ENCODE measurements at regions not wholly inside any gene's neighbourhood (a gene's known extent, or its start where the extent isn't known, plus 50 kb on each side); places are given as distances from the start of the nearest gene placed in this dataset.

DNA sequence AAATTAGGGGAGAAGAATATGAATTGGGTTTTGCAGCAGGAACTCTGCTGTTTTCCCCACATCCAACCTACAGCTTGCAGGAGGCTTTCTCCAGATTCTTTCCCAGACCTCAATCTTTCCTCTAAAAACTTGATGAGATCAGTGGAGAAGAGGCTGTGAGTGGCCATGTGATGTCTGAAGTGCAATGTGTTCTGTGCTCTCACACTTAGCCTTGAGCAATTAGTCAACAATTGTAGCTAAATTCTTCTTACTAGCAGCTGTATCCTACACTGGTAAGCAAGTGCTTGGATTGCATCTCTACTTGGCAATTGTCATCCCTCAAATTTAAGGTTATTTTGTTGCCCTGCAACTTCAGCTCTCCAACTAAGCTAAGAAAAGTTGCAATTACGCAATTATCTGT, 807.3 kb upstream of the RGS18 start:
- TF ChIP-seq, protein P1, sequence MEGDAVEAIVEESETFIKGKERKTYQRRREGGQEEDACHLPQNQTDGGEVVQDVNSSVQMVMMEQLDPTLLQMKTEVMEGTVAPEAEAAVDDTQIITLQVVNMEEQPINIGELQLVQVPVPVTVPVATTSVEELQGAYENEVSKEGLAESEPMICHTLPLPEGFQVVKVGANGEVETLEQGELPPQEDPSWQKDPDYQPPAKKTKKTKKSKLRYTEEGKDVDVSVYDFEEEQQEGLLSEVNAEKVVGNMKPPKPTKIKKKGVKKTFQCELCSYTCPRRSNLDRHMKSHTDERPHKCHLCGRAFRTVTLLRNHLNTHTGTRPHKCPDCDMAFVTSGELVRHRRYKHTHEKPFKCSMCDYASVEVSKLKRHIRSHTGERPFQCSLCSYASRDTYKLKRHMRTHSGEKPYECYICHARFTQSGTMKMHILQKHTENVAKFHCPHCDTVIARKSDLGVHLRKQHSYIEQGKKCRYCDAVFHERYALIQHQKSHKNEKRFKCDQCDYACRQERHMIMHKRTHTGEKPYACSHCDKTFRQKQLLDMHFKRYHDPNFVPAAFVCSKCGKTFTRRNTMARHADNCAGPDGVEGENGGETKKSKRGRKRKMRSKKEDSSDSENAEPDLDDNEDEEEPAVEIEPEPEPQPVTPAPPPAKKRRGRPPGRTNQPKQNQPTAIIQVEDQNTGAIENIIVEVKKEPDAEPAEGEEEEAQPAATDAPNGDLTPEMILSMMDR (IDR thresholded peaks at IDR 0.05; ENCODE audit: unreplicated experiment) = no peak
- no peaks in the 10 kb centered on the region for H3K27me3 Mint-ChIP-seq (ENCODE audit: low read depth)
- H3K4me1 Mint-ChIP-seq = peaks cover 4% of the 10 kb centered on the region
- no peaks in the 10 kb centered on the region for H3K9me3 Mint-ChIP-seq
- H3K4me3 Mint-ChIP-seq = no peak overlapping the region
- H3K27ac Mint-ChIP-seq = no peak overlapping the region
- H3K36me3 Mint-ChIP-seq = no peaks in the 10 kb centered on the region
- DNase-seq (ENCODE audit: low spot score in 2 of 2, unreplicated experiment in 2 of 2) = no peak

DNA sequence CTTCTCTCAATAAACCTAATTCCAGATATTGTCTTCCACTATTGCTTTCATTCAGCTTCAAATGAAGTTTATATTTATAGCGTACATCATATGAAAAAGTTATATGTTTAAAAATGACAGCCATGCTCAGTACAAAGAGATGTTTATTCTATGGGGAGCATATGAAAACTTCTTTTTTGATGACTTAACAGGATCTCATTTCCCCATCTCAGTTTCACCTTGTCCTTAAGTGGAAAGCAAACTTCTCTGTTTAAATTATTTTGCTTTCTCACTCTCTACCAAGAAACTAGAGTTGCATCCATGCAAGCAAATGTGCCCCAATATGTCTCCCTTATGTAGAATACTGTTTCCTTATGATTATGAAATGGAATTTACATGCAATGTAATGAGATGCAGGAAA, 799.5 kb upstream of the RGS18 start:
- TF ChIP-seq, protein P1 (IDR thresholded peaks at IDR 0.05; ENCODE audit: unreplicated experiment) = no peak
- Mint-ChIP-seq H3K27me3 (ENCODE audit: low read depth) (no peaks in the 10 kb centered on the region), H3K9me3 (peaks cover 7% of the 10 kb centered on the region), H3K4me1 (no peaks in the 10 kb centered on the region), H3K27ac (no peak overlapping the region), H3K4me3 (no peak overlapping the region), H3K36me3 (no peaks in the 10 kb centered on the region)
- DNase-seq (ENCODE audit: low spot score in 2 of 2, unreplicated experiment in 2 of 2) = no peak

DNA sequence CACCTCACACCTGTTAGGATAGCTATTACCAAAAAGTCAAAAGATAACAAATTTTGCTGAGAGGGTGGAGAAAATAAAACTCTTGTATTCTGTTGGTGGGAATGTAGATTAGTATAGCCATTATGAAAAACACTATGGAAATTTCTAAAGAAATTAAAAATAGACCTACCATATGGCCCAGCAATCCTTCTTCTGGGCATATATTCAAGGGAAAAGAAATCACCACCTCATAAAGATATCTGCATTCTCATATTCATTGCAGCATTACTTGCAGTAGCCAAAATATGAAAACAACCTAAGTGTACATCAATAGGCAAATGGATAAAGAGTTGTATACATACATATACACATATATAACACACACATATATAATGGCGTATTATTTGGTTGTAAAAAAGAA, 791.6 kb upstream of the RGS18 start:
- Mint-ChIP-seq H3K36me3 (no peaks in the 10 kb centered on the region), H3K4me3 (no peak overlapping the region), H3K9me3 (peaks cover 6% of the 10 kb centered on the region), H3K27me3 (ENCODE audit: low read depth) (no peaks in the 10 kb centered on the region), H3K27ac (no peak overlapping the region), H3K4me1 (peaks cover 1% of the 10 kb centered on the region)
- DNase-seq (ENCODE audit: low spot score in 2 of 2, unreplicated experiment in 2 of 2) = no peak
- TF ChIP-seq, protein P1 (IDR thresholded peaks at IDR 0.05; ENCODE audit: unreplicated experiment) = no peak

DNA sequence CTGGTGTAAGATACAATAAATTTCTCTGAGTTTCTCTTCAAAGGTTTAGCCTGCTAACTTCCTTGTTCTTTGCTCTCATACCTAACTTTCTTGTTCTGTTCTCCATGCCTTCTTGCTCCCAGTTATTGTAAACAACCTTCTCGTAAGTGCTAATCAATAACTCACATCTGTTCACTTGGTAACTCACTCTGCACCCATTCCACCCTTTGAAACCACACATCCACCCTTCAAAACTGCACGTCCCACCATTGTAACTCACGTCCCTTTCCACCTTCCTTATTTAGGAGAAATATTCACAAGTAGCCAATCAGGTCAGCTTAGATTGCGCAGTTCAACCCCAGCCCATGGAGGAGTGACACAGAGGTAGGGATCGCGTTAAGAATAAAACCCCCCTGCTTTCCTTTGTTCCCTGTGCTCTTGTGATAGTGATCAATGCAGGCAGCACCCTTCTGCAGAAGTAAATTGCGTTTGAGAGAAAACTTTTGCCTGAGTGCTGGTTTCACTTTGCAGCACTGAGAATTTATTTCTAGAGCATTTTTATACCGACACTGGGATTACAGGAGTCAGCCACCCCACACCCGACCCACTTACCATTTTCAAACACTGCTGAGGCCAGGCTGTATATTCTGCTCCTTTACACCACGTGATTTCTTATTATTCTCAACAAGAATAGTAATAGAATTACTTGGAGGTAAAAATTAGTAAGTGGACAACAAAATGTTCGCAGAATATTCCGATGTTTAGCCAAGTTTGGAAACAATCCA, 789.2 kb upstream of the RGS18 start:
- no peak overlapping the region for H3K27ac Mint-ChIP-seq
- no peak overlapping the region for H3K4me3 Mint-ChIP-seq
- H3K36me3 Mint-ChIP-seq = no peaks in the 10 kb centered on the region
- DNase-seq (ENCODE audit: low spot score in 2 of 2, unreplicated experiment in 2 of 2) = no peak
- H3K27me3 Mint-ChIP-seq (ENCODE audit: low read depth) = no peaks in the 10 kb centered on the region
- H3K9me3 Mint-ChIP-seq = peaks cover 6% of the 10 kb centered on the region
- TF ChIP-seq, protein P1 (IDR thresholded peaks at IDR 0.05; ENCODE audit: unreplicated experiment) = no peak
- peaks cover 1% of the 10 kb centered on the region for H3K4me1 Mint-ChIP-seq

DNA sequence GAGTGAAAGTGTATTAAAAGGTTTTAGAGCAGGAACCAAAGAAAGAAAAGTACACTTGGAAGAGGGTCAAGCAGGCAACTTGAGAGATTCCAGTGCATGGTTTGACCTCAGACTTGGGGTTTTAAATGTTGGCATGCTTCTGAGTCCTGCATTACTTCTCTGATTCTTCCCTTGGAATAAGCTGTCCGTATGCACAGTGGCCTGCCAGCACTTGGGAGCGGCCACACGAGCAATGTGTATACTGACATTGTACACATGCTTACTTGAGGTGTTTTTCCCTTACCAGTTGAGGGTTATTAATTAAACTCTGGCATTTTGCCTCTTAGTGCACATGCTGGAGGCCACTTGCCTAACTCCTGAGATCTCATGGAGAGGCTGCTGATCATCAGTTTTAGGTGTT, 786.6 kb upstream of the RGS18 start:
- DNase-seq (ENCODE audit: low spot score in 2 of 2, unreplicated experiment in 2 of 2) = no peak
- Mint-ChIP-seq H3K9me3 (peaks cover 27% of the 10 kb centered on the region), H3K27me3 (ENCODE audit: low read depth) (no peaks in the 10 kb centered on the region), H3K36me3 (no peaks in the 10 kb centered on the region), H3K27ac (no peak overlapping the region), H3K4me3 (no peak overlapping the region), H3K4me1 (peaks cover 1% of the 10 kb centered on the region)
- TF ChIP-seq, protein P1 (IDR thresholded peaks at IDR 0.05; ENCODE audit: unreplicated experiment) = no peak
